ENCODE measurements at regions not wholly inside any gene's neighbourhood (a gene's known extent, or its start where the extent isn't known, plus 50 kb on each side); places are given as distances from the start of the nearest gene placed in this dataset.
A peak's percentile ranks its signal among the peaks of the same experiment; 100 is the strongest.
"Not testable (repeated sequence)": the region's sequence is repeated elsewhere in the genome, so short reads cannot be mapped to it uniquely, and the experiment has no call there.

DNA sequence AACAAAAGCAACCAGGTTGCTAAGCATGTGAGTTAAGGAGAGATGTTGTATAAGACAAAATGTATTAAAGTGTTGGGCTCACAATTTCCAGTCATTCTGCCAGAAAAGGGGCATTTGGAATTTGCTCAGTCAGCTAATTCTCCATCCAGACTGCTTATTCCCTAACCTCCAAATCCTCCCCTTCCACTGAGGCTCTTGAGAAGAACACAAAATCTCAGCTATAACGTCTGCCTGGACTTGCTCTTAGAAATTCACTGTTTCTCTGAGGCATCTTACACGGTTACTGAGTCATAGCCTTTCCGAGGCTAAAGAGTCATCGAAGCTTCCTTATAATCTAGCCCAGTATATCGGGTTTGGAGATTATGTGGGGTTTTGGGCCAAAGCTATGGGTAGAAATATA is 548.2 kb upstream of the ADGRL4 start:
- no peak for DNase-seq (ENCODE audit: extremely low read depth, low read depth)

DNA sequence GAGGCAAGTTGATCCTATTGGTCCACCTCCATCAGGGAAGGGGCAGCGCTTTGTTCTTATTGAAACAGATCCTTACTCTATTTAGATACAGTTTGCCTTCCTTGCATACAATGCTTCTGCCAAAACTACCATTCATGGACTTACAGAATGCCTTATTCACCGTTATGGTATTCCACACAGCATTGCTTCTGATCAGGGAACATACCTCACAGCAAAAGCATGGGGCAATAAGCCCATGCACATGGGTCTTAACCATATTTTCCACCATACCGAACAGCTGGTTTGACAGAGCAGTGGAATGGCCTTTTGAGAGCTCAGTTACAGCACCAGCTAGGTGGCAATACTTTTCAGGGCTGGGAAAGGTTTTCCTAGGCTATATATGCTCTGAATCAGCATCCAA is 544.8 kb upstream of the ADGRL4 start:
- no peak for DNase-seq (ENCODE audit: extremely low read depth, low read depth)

DNA sequence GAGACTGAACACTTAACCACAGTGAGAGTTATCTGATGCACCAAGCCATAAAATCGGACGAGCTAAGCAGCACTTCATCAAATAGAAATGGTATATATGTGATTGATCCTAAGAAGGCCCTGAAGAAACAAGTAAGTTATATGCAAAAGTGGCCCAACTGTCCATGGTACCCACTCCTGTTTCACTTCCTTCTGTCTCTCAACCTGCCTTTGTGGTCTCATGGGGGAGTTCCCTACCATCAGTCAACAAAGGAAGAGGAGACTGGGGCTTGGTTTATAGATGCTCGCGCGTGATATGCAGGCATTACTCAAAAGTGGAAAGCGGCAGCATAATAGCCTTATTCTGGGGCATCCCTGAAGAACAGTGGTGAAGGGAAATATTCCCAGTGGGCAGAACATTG is 543.9 kb upstream of the ADGRL4 start:
- no peak for DNase-seq (ENCODE audit: extremely low read depth, low read depth)

DNA sequence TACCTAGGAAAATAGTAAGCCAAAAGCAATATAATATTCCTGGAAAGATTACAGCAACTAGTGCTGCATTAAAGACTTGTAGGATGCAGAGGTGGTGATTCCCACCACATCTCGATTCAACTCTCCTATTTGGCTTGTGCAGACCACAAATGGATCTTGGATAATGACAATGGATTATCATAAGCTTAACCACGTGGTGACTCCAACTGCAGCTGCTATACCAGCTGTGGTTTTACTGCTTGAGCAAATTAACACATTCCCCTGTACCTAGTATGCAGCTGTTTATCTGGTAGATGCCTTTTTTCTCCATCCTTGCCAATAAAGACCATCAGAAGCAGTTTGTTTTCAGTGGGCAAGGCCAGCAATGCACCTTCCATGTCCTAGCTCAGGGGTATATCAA is 542.7 kb upstream of the ADGRL4 start:
- DNase-seq (ENCODE audit: extremely low read depth, low read depth), result no peak

DNA sequence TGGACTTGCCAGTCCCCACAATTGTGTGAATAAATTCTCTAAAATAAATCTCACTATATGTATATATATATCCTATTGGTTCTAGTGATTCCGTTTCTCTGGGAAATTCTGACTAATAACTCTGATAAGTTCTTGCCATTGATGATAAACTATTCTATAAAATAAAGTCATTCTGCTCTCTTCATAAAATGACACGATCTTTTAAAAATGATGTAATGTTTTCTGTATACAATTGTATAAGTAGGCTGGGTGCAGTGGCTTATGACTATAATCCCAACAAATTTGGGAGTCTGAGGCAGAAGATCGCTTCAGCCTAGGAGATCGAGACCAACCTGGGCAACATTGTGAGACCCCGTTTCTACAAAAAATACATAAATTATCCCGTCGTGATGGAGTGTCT is 541.0 kb upstream of the ADGRL4 start:
- DNase-seq (ENCODE audit: extremely low read depth, low read depth), result no peak

DNA sequence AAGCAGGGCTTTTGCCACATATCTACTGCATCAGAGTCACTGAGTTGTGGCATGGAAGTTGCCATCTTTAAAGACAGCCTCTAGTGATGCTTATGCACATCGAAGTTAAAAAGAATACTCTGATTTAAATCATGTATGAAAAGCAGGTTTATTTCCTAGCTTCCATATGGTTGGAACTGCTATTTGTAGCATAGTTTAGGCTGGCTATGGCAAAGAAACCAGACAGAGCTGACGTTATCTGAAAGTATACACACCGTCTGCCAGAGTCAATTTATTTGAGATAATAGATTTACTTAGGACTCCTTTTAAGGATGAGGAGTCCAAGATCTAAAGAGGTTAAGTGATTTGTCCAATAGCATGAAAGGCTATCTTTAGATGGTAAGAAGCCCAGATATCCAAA is 536.9 kb upstream of the ADGRL4 start:
- DNase-seq (ENCODE audit: extremely low read depth, low read depth), result no peak

DNA sequence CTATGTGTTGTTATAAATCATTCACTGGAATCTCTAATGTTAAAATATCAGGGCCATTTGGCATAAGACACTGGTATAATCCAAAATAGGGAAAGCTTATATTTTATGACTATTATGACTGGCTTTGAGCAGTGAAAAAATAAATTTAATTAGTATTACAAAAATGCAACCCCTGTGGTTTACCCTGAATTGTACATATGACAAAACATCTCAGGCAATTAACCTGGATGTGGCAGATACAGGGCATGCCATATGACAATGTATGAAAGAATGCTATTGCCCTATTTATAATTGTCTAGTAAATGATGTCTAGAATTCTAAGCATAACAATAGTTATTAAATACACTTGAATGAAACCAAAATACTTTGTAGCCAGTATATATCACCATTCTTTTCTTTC is 532.5 kb upstream of the ADGRL4 start:
- no peak for DNase-seq (ENCODE audit: extremely low read depth, low read depth)

DNA sequence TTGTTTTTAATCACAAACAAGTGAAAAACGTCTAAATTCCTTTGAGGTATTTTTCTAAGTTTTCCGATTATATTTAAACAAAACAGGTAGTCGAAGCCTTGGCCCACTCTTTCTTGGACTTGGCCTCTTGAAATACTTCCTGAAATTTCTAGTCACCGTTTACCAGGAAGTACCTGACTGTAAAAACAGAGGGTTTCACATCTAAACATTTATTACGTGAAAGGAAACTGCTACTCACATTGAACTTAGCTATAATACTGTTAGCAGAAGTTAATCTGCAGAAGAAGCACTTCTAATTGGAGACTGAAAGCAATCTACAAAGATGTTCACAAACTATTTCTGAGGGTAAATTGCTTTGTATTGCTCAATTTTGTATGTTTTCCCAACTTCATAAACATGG is 526.0 kb upstream of the ADGRL4 start:
- no peak for DNase-seq (ENCODE audit: extremely low read depth, low read depth)

DNA sequence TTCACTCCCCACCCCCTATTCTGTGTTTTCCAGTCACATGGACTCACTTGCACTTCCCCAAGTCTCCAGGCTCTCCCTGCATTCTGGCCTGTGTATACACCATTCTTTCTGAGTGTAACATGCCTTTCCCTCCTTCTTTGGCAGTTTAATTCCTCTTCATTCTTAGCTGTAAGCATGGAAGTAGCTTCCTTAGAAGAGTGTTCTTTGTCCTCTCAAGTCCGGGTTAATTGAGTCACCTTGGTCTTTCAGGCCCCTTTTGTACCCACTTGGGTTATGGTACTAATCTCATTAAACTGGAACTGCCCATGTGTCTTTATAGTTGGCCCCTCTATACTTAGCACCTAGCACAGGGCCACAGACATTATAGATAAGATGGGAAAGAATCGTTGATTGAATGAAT is 525.3 kb upstream of the ADGRL4 start:
- no peak for DNase-seq (ENCODE audit: extremely low read depth, low read depth)

DNA sequence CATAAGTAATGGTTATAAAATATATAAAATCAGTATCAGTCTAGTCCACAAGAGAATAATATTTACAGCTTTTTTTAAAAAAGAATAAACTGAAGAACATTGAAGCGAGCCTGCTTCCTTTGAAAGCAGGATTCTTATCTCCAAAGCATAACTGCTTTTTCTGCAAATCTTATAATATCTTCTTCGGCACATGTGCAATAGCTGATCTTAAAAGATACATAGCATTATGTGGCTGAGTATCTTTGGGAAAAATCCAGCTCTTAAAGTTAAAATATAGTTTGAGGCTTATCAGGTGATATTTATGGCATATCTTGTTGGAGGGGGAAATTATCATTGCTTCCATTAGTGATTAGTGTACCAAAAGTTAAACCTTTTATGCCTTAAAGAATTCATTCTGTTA is 523.9 kb upstream of the ADGRL4 start:
- DNase-seq (ENCODE audit: extremely low read depth, low read depth), result no peak

DNA sequence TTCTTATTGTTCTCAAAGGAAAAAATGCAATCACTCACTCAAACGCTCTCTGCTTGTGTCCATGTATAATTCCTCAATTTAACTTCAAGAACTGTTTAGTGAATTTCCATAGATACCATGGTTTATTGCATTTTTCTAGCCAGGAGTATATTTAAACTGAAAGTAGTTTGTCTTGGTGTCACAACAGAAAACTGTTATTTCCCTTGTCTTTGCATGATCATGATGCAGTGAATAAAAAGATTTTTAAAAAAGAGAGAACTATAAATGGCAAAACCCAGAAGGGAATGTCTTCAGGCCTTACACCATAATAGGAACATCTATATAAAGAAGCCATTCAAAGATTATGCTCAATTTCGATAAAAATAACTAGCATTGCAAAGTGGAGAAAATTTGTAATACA is 523.5 kb upstream of the ADGRL4 start:
- DNase-seq (ENCODE audit: extremely low read depth, low read depth), result no peak

DNA sequence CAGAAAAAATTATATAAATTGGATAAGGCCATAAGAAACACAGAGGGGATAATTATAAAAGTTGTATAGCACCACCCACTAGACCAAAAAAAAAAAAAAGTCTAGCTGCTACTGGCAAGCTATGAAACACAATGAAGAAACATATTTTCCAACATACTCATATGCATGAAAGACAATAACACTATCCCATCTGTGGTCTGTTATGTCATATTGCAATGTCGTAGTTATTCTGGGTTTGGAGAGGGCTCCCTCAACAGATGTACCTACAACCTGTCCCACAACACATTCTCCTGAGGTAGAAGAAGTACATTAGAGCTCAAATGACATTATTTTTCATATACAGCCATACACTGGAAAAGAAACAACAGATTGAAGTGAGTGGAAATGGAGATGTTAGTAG is 517.6 kb upstream of the ADGRL4 start:
- DNase-seq (ENCODE audit: extremely low read depth, low read depth), result no peak

DNA sequence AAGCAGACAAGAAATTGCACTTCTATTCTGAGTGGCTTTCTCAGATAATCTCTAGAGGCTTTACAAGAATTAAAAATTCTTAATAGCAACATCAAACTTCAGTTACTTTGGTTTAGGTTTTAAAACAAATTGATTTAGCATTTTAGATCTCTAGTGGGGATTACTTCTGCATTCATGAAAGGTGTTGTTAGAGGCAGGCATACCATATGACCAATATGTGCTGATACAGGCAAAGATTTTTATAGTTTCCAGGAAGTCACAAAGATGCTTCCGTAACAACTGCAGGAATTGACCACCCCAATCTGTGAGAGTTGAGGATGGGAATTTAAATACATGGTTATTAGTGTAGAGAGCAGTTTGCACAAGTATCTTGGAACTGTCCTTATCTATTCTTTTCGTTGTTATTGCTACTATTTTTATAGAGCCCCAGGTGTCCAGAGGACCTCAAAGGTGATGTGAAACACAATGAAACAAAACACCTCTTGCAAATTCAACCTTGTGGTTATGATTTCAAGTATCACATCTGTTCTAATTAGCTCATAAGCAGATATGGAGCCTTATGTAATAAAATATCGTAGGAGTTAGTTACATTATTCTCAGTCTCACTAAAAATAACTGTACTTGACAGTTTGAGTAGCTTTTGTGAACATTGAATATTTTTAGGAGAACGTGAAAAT is 512.7 kb upstream of the ADGRL4 start:
- DNase-seq (ENCODE audit: extremely low read depth, low read depth), result no peak

DNA sequence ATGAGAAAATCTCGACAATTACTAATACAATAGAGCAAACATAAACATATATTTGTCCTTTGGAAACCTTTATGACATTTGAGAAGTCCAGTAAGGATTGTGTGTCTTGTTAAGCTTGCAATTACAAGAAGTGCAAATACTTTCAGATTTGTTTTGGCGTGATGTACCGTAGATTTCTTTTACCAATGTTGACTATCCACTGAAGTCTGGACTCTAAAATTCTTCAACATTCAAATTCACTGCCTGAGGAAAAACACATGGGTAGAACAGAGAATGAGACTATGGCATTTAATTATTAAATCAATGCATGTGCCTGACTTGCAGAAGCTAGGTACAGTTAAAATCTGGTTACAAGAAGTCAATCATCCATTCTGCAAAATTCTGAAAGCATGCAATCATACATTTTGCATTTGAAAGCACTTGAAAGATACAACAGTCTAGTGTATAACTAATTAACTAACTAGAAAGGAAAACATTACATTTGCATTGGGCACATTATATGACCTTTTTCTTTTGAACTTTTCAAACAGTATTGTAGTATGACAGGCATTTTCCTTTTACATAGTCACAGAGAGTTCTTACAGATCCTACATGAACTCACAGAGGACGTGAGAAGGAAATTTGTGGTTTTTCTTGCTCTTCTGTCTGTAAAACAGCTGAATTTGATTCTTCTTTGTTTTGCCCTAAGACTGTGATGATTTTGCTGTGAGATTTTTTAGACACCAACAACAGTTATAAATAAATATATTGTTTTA is 511.1 kb upstream of the ADGRL4 start:
- DNase-seq (ENCODE audit: extremely low read depth, low read depth), result no peak

DNA sequence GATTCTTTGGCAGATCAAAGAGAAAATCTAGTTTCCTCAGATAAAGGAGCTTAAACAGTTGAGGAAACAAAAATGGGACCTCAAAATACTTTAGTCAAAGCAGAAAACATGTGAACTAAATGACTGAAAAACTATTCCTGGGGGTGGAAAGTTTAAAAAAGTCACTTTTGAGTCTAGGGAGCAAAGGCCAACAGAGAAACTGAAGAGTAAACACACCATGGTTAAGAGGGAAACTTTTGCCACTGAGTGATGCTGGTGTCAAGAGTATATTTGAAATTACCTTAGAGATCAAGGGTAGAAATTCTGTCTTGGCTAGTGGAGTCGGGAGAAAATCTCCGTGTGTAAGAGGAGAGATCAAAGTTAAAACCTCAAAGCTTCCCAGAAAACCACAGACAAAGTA is 501.2 kb upstream of the ADGRL4 start:
- no peak for DNase-seq (ENCODE audit: extremely low read depth, low read depth)

DNA sequence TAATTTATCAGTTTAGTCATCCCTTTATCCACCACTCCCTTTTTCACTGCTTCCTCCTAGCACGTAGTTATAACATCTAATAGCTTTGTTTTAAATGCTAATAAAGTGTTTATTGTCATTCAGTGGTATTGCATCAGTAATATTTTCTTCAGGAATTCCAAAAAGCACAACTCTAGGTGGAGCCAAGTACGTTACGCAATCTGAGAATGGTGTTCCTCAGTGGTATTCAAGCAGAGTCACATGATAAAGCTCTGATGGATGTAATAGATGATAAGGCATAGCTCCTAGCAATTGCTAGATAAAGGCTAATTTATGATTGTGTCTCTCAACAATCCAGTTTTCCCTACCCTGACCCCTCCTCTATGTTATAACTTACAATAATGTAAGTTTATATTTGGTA is 494.6 kb upstream of the ADGRL4 start:
- DNase-seq (ENCODE audit: extremely low read depth, low read depth), result no peak

DNA sequence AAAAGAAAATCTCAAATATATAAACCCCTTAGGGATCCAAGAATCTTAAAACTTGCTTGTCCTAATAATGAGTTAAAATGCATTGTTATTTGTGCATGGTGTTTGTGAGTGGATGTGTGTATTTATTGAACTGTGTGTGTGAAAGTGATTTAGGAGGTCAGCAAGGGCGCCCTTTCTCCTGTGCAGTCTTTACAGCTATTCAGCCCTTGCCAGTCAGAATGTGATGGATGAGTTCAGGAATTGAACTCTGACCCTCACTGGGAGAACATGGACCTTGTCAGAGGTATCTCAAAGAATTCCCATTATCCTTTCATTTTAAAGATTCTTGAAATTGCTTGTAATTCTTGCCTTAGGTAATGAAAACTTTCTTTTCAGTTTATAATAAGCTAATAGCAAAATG is 493.0 kb upstream of the ADGRL4 start:
- DNase-seq (ENCODE audit: extremely low read depth, low read depth), result no peak

DNA sequence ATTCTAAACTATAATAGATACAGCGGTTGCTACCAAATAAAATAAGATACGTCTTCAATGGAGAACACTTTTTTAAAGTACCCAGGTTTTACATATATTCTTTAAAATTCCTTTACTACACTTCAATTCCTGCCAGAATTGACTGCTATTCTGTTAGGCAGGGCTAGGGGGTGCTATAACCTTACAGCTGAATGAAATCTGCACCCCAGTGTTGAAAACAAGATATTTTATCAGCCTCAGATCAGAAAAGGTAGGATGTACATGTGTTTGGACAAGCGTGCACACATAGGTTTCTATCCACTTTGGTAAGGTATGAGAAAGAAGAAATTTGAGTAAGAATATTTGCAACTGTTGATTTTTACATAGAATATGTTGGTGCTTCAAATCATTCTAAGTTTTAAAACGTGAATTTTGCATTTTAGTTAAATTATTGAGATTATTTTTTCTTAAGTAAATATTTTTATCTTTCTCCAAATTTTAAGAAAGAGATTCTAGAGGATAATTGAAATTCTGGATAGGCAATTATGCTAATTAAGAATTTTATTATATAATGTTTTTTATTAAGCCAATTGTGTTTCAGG is 490.8 kb upstream of the ADGRL4 start:
- DNase-seq (ENCODE audit: extremely low read depth, low read depth), result peak; percentile 26

DNA sequence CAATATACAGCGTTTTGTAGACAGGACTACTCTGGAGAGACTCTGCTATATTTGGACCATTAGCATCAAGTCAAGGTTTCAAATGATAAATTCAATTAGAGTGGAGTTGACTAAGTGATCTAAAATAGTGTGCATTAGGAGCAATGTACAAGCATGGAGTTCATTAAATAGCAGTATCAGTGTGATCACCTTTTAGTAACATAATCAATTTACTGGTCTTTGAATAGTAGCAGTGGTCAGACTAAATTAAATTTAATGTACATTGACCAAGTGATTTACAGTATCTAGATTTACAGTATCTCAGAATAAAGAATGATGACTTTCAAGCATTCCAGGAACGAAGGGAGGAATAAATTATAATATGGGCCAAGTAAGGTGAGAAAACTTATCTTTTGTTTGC is 489.6 kb upstream of the ADGRL4 start:
- DNase-seq (ENCODE audit: extremely low read depth, low read depth), result no peak

DNA sequence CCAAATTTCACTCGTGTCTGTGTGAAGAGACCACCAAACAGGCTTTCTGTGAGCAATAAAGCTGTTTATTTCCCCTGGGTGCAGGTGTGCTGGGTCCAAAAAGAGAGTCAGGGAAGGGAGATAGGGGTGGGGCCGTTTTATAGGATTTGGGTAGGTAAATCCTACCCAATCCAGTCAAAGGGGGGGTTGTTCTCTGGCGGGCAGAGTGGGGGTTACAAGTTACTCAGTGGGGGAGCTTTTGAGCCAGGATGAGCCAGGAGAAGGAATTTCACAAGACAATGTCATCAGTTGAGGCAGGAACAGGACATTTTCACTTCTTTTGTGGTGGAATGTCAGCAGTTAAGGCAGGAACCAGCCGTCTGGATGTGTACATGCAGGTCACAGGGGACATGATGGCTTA is 487.2 kb upstream of the ADGRL4 start:
- not testable (repeated sequence) for DNase-seq (ENCODE audit: extremely low read depth, low read depth)

DNA sequence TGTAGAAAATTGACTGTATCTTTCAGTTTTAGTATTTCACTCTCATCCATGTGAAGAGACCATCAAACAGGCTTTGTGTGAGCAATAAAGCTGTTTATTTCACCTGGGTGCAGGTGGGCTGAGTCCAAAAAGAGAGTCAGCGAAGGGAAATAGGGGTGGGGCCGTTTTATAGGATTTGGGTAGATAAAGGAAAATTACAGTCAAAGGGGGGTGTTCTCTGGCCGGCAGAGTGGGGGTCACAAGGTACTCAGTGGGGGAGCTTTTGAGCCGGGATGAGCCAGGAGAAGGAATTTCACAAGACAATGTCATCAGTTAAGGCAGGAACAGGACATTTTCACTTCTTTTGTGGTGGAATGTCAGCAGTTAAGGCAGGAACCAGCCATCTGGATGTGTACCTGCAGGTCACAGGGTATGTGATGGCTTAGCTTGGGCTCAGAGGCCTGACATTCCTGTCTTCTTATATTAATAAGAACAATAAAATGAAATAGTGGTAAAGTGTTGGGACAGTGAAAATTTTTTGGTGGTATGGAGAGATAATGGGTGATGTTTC is 482.1 kb upstream of the ADGRL4 start:
- DNase-seq (ENCODE audit: extremely low read depth, low read depth), result not testable (repeated sequence)

Data from NCI-H460 (cell line).